Activated naive CD4-positive, alpha-beta T cell treated with anti-CD3 and anti-CD28 coated beads, Interleukin-2, amount 50 U/mL, for 24 hours (primary cell): ENCODE measurements at regions not wholly inside any gene's neighbourhood (a gene's known extent, or its start where the extent isn't known, plus 50 kb on each side); places are given as distances from the start of the nearest gene placed in this dataset.

Source experiments
- H3K27ac Mint-ChIP-seq: one replicate; pipeline ENCODE4 v1.8.0; 2021; ENCODE audit warnings: mild to moderate bottlenecking, mixed read lengths
- H3K27me3 Mint-ChIP-seq: one replicate; pipeline ENCODE4 v1.8.0; 2021; ENCODE audit warnings: mixed read lengths
- H3K36me3 Mint-ChIP-seq: one replicate; pipeline ENCODE4 v1.8.0; 2021; ENCODE audit warnings: mixed read lengths
- H3K4me1 Mint-ChIP-seq: one replicate; pipeline ENCODE4 v1.8.0; 2021; ENCODE audit warnings: mixed read lengths
- H3K4me3 Mint-ChIP-seq: one replicate; pipeline ENCODE4 v1.8.0; 2021; ENCODE audit warnings: mild to moderate bottlenecking, mixed read lengths
- H3K9me3 Mint-ChIP-seq: one replicate; pipeline ENCODE4 v1.8.0; 2021; ENCODE audit warnings: mixed read lengths

- Mint-ChIP-seq H3K4me3 (no peak overlapping the region), H3K27me3 (no peaks in the 10 kb centered on the region), H3K4me1 (peaks cover 66% of the 10 kb centered on the region), H3K36me3 (peaks cover 2% of the 10 kb centered on the region), H3K9me3 (peaks cover 12% of the 10 kb centered on the region), H3K27ac (peak overlapping the region; percentile 38)
These were observed 263.2 kb upstream of the TGFBR2 start for GRCh38 chr3:30343067-30343831.

GRCh38 chr3:30343861-30344260 lies 262.5 kb upstream of the TGFBR2 start:
- Mint-ChIP-seq H3K27me3 (no peaks in the 10 kb centered on the region), H3K4me3 (no peak overlapping the region), H3K27ac (no peak overlapping the region), H3K36me3 (peaks cover 2% of the 10 kb centered on the region), H3K4me1 (peaks cover 72% of the 10 kb centered on the region), H3K9me3 (peaks cover 12% of the 10 kb centered on the region)

- peaks cover 12% of the 10 kb centered on the region for H3K9me3 Mint-ChIP-seq
These were observed 262.1 kb upstream of the TGFBR2 start for GRCh38 chr3:30344288-30344687.

GRCh38 chr3:30346933-30347320 lies 259.5 kb upstream of the TGFBR2 start:
- Mint-ChIP-seq H3K4me3 (peak overlapping the region; percentile 84), H3K4me1 (peaks cover 90% of the 10 kb centered on the region), H3K9me3 (peaks cover 5% of the 10 kb centered on the region), H3K27me3 (no peaks in the 10 kb centered on the region), H3K36me3 (peaks cover 2% of the 10 kb centered on the region), H3K27ac (peak overlapping the region; percentile 98)

More at GRCh38 chr3:30344288-30344687, 262.1 kb upstream of the TGFBR2 start:
- Mint-ChIP-seq H3K4me3 (no peak overlapping the region), H3K27me3 (no peaks in the 10 kb centered on the region), H3K27ac (no peak overlapping the region), H3K4me1 (peaks cover 76% of the 10 kb centered on the region), H3K36me3 (peaks cover 2% of the 10 kb centered on the region)

- Mint-ChIP-seq H3K4me1 (peaks cover 90% of the 10 kb centered on the region), H3K27ac (peak overlapping the region; percentile 98), H3K27me3 (no peaks in the 10 kb centered on the region), H3K4me3 (peak overlapping the region; percentile 84), H3K9me3 (no peaks in the 10 kb centered on the region), H3K36me3 (peaks cover 2% of the 10 kb centered on the region)
These were observed 258.7 kb upstream of the TGFBR2 start for GRCh38 chr3:30347679-30348216.

- Mint-ChIP-seq H3K27me3 (no peaks in the 10 kb centered on the region), H3K36me3 (peaks cover 2% of the 10 kb centered on the region), H3K4me3 (no peak overlapping the region), H3K9me3 (no peaks in the 10 kb centered on the region), H3K4me1 (peaks cover 94% of the 10 kb centered on the region), H3K27ac (peak overlapping the region; percentile 81)
These were observed 256.9 kb upstream of the TGFBR2 start for GRCh38 chr3:30349507-30349906.

GRCh38 chr3:30350011-30350410 lies 256.4 kb upstream of the TGFBR2 start:
- H3K4me3 Mint-ChIP-seq: no peak overlapping the region
- no peaks in the 10 kb centered on the region for H3K27me3 Mint-ChIP-seq
- peak overlapping the region; percentile 14 for H3K27ac Mint-ChIP-seq
- H3K4me1 Mint-ChIP-seq: peaks cover 95% of the 10 kb centered on the region
- H3K36me3 Mint-ChIP-seq: peaks cover 2% of the 10 kb centered on the region
- no peaks in the 10 kb centered on the region for H3K9me3 Mint-ChIP-seq

GRCh38 chr3:30350901-30351300 lies 255.5 kb upstream of the TGFBR2 start:
- Mint-ChIP-seq H3K9me3 (no peaks in the 10 kb centered on the region), H3K36me3 (peaks cover 2% of the 10 kb centered on the region), H3K4me3 (no peak overlapping the region), H3K4me1 (peaks cover 95% of the 10 kb centered on the region), H3K27me3 (no peaks in the 10 kb centered on the region), H3K27ac (peak overlapping the region; percentile 10)

GRCh38 chr3:30352410-30353318 lies 253.7 kb upstream of the TGFBR2 start:
- Mint-ChIP-seq H3K36me3 (no peaks in the 10 kb centered on the region), H3K9me3 (no peaks in the 10 kb centered on the region), H3K27ac (peak overlapping the region; percentile 46), H3K4me1 (peaks cover 95% of the 10 kb centered on the region), H3K27me3 (no peaks in the 10 kb centered on the region), H3K4me3 (peak overlapping the region; percentile 39)

GRCh38 chr3:30353711-30354467 lies 252.5 kb upstream of the TGFBR2 start:
- Mint-ChIP-seq H3K27me3 (no peaks in the 10 kb centered on the region), H3K36me3 (no peaks in the 10 kb centered on the region), H3K9me3 (no peaks in the 10 kb centered on the region), H3K4me3 (peak overlapping the region; percentile 45), H3K27ac (peak overlapping the region; percentile 71), H3K4me1 (peaks cover 87% of the 10 kb centered on the region)

GRCh38 chr3:30354513-30354912 lies 251.9 kb upstream of the TGFBR2 start:
- Mint-ChIP-seq H3K9me3 (no peaks in the 10 kb centered on the region), H3K27ac (peak overlapping the region; percentile 71), H3K4me1 (peaks cover 81% of the 10 kb centered on the region), H3K27me3 (no peaks in the 10 kb centered on the region), H3K36me3 (no peaks in the 10 kb centered on the region), H3K4me3 (peak overlapping the region; percentile 24)

- Mint-ChIP-seq H3K4me3 (no peak overlapping the region), H3K9me3 (no peaks in the 10 kb centered on the region), H3K27me3 (no peaks in the 10 kb centered on the region), H3K27ac (peak overlapping the region; percentile 71), H3K4me1 (peaks cover 76% of the 10 kb centered on the region), H3K36me3 (no peaks in the 10 kb centered on the region)
These were observed 251.4 kb upstream of the TGFBR2 start for GRCh38 chr3:30354972-30355371.

- peak overlapping the region; percentile 23 for H3K4me3 Mint-ChIP-seq
- H3K4me1 Mint-ChIP-seq: peaks cover 70% of the 10 kb centered on the region
- H3K36me3 Mint-ChIP-seq: no peaks in the 10 kb centered on the region
- no peaks in the 10 kb centered on the region for H3K9me3 Mint-ChIP-seq
- no peak overlapping the region for H3K27ac Mint-ChIP-seq
- no peaks in the 10 kb centered on the region for H3K27me3 Mint-ChIP-seq
These were observed 250.8 kb upstream of the TGFBR2 start for GRCh38 chr3:30355622-30356021.

GRCh38 chr3:30356866-30357753 lies 249.3 kb upstream of the TGFBR2 start:
- no peak overlapping the region for H3K4me3 Mint-ChIP-seq
- H3K27me3 Mint-ChIP-seq: no peaks in the 10 kb centered on the region
- peaks cover 55% of the 10 kb centered on the region for H3K4me1 Mint-ChIP-seq
- no peak overlapping the region for H3K27ac Mint-ChIP-seq
- H3K36me3 Mint-ChIP-seq: no peaks in the 10 kb centered on the region
- H3K9me3 Mint-ChIP-seq: no peaks in the 10 kb centered on the region
